ENCODE measurements at regions not wholly inside any gene's neighbourhood (a gene's known extent, or its start where the extent isn't known, plus 50 kb on each side); places are given as distances from the start of the nearest gene placed in this dataset.

- DNase-seq (ENCODE audit: low read depth, low spot score): no peak
- no peaks in the 10 kb centered on the region for H3K9me3 ChIP-seq (ENCODE audit: control insufficient read depth, insufficient read depth, low read depth, low read length)
- H3K27me3 ChIP-seq (ENCODE audit: control insufficient read depth, insufficient read depth, low read length): no peaks in the 10 kb centered on the region
- ATAC-seq: no peak
- no peak for TF ChIP-seq CTCF (IDR thresholded peaks at IDR 0.05)
- no peak for TF ChIP-seq POLR2AphosphoS5 (IDR thresholded peaks at IDR 0.05; ENCODE audit: low read depth, low read length)
- TF ChIP-seq, protein P1, sequence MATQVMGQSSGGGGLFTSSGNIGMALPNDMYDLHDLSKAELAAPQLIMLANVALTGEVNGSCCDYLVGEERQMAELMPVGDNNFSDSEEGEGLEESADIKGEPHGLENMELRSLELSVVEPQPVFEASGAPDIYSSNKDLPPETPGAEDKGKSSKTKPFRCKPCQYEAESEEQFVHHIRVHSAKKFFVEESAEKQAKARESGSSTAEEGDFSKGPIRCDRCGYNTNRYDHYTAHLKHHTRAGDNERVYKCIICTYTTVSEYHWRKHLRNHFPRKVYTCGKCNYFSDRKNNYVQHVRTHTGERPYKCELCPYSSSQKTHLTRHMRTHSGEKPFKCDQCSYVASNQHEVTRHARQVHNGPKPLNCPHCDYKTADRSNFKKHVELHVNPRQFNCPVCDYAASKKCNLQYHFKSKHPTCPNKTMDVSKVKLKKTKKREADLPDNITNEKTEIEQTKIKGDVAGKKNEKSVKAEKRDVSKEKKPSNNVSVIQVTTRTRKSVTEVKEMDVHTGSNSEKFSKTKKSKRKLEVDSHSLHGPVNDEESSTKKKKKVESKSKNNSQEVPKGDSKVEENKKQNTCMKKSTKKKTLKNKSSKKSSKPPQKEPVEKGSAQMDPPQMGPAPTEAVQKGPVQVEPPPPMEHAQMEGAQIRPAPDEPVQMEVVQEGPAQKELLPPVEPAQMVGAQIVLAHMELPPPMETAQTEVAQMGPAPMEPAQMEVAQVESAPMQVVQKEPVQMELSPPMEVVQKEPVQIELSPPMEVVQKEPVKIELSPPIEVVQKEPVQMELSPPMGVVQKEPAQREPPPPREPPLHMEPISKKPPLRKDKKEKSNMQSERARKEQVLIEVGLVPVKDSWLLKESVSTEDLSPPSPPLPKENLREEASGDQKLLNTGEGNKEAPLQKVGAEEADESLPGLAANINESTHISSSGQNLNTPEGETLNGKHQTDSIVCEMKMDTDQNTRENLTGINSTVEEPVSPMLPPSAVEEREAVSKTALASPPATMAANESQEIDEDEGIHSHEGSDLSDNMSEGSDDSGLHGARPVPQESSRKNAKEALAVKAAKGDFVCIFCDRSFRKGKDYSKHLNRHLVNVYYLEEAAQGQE (IDR thresholded peaks at IDR 0.05; ENCODE audit: insufficient read depth in 1 of 2, low read depth in 2 of 2, low read length in 1 of 2): no peak
- no peak for TF ChIP-seq TCF7L2 (IDR thresholded peaks at IDR 0.05; ENCODE audit: low read depth, low read length)
- no peak for TF ChIP-seq SIN3A (IDR thresholded peaks at IDR 0.05; ENCODE audit: borderline replicate concordance, insufficient read depth, low read depth, low read length)
- BruUV-seq (replicated peaks): no TSS peak
- no peak overlapping the region for H3K27ac ChIP-seq (ENCODE audit: low read length)
- CTCF ChIA-PET: no interaction called here
- no peak overlapping the region for H3K4me3 ChIP-seq (ENCODE audit: low read depth in 2 of 2, low read length in 2 of 2)
- POLR2A ChIA-PET: interaction anchor here (0.6 kb wide), 1 partner anchor 157 kb away, joined by 8 read pairs; no protein-coding TSS in a partner anchor
- no peaks in the 10 kb centered on the region for H3K36me3 ChIP-seq (ENCODE audit: control insufficient read depth, insufficient read depth, low read length)
- intact Hi-C loops (cut with micrococcal nuclease; ENCODE audit: unreplicated experiment) (no loop called here), in situ Hi-C loops (cut with HindIII; ENCODE audit: low pct_unique_long_range_greater_than_20kb, low sequenced_read_pairs) (no loop called here)
- no peaks in the 10 kb centered on the region for H3K4me1 ChIP-seq (ENCODE audit: control insufficient read depth, insufficient read depth, low read length)
These were observed 81.7 kb upstream of the HSPA9 start for GRCh38 chr5:138656916-138657315.

DNA sequence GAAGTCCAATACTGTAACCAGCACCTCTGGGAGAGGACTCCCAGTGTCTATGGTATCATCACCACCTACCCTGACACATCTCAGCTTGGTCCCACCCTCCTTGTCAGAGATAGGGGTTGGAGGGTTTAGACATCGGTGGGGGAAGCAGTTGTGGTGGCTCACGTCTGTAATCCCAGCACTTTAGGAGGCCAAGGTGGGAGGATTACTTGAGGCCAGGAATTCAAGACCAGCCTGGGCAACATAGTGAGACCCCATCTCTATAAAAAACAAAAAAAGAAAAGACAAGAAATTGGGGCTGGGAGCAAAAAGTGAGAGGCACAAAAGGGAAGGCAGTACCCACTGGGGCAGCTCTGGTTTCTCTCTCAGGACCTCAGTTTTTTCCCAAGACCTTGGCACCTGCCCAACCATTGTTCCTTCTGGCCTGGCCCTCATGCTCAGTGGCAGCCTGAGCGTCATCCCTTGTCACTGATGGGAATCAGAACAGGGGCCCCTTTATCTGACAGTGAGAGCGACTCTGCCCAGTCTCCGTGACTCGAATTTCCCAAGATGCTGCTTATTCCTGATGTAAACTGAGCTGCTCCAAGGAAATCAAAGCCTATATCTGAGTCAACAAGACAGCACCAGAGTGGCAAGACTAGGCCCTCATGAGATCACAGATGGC lies 80.5 kb upstream of the HSPA9 start:
- DNase-seq (ENCODE audit: low read depth, low spot score): no peak
- Histone ChIP-seq H3K36me3 (ENCODE audit: control insufficient read depth, insufficient read depth, low read length) (no peaks in the 10 kb centered on the region), H3K27me3 (ENCODE audit: control insufficient read depth, insufficient read depth, low read length) (no peaks in the 10 kb centered on the region), H3K4me1 (ENCODE audit: control insufficient read depth, insufficient read depth, low read length) (no peaks in the 10 kb centered on the region), H3K9me3 (ENCODE audit: control insufficient read depth, insufficient read depth, low read depth, low read length) (no peaks in the 10 kb centered on the region), H3K4me3 (ENCODE audit: low read depth in 2 of 2, low read length in 2 of 2) (no peak overlapping the region), H3K27ac (ENCODE audit: low read length) (no peak overlapping the region)
- intact Hi-C loops (cut with micrococcal nuclease; ENCODE audit: unreplicated experiment): no loop called here
- BruUV-seq (replicated peaks): no TSS peak
- in situ Hi-C loops (cut with HindIII; ENCODE audit: low pct_unique_long_range_greater_than_20kb, low sequenced_read_pairs): no loop called here
- no peak for ATAC-seq
- POLR2A ChIA-PET: interaction anchor here (0.5 kb wide), 1 partner anchor 616 kb away, joined by 3 read pairs; no protein-coding TSS in a partner anchor
- CTCF ChIA-PET: no interaction called here
- TF ChIP-seq TCF7L2 (IDR thresholded peaks at IDR 0.05; ENCODE audit: low read depth, low read length) (no peak), POLR2AphosphoS5 (IDR thresholded peaks at IDR 0.05; ENCODE audit: low read depth, low read length) (no peak), SIN3A (IDR thresholded peaks at IDR 0.05; ENCODE audit: borderline replicate concordance, insufficient read depth, low read depth, low read length) (no peak), CTCF (IDR thresholded peaks at IDR 0.05) (no peak)
- TF ChIP-seq, protein P1 (IDR thresholded peaks at IDR 0.05; ENCODE audit: insufficient read depth in 1 of 2, low read depth in 2 of 2, low read length in 1 of 2): no peak
